ENCODE measurements at regions not wholly inside any gene's neighbourhood (a gene's known extent, or its start where the extent isn't known, plus 50 kb on each side); places are given as distances from the start of the nearest gene placed in this dataset.
"Not testable (repeated sequence)": the region's sequence is repeated elsewhere in the genome, so short reads cannot be mapped to it uniquely, and the experiment has no call there.

- Histone ChIP-seq H3K79me2 (no peaks in the 10 kb centered on the region), H3K4me3 (no peak overlapping the region), H4K20me1 (ENCODE audit: insufficient read depth, poor library complexity, severe bottlenecking) (no peaks in the 10 kb centered on the region), H2AFZ (no peak overlapping the region), H3K4me2 (no peak overlapping the region), H3K9me2 (replicated peaks; ENCODE audit: insufficient read depth) (no peaks in the 10 kb centered on the region), H3K4me1 (ENCODE audit: insufficient read depth) (no peaks in the 10 kb centered on the region), H3K27me3 (no peaks in the 10 kb centered on the region), H3K36me3 (replicated peaks; ENCODE audit: insufficient read depth, low read depth) (no peaks in the 10 kb centered on the region), H3K27ac (no peak overlapping the region), H3K9me3 (ENCODE audit: low read depth) (no peaks in the 10 kb centered on the region)
- no peak for TF ChIP-seq EZH2phosphoT487 (IDR thresholded peaks at IDR 0.05; ENCODE audit: low read depth, severe bottlenecking, unreplicated experiment)
- TF ChIP-seq CTCF (IDR thresholded peaks at IDR 0.05; ENCODE audit: poor library complexity) = no peak
- TF ChIP-seq EZH2 (IDR thresholded peaks at IDR 0.05; ENCODE audit: borderline replicate concordance) = no peak
- WGBS (ENCODE audit: low lambda C conversion rate, missing lambda C conversion rate) = 88% methylated on average over 4 of the region's 4 CpGs
- DNase-seq (ENCODE audit: low spot score) = no peak
Observed at GRCh38 chr5:58314356-58315210, 145.3 kb downstream of the PLK2 start.

DNA sequence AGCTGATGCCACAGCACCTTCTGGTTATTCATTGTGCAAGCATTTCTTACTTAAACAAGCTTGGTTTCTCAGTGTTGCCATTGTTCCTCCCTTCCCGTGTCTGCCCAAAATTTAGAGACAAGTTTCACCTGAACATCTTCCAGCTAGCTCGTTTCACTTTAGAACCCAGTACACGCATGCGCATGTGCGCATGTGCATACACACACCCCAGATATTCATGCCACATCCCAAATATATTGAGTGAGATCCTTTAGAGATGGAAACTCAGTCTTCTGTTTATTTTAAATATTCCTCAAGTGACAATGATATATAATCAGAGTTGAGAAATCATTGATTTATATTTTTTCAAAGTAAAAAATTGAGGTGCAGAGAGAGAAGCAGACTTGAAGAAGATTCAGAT is 147.6 kb downstream of the PLK2 start:
- Histone ChIP-seq H3K4me3 (no peak overlapping the region), H3K27me3 (no peaks in the 10 kb centered on the region), H4K20me1 (ENCODE audit: insufficient read depth, poor library complexity, severe bottlenecking) (no peaks in the 10 kb centered on the region), H3K9me2 (replicated peaks; ENCODE audit: insufficient read depth) (no peaks in the 10 kb centered on the region), H3K9me3 (ENCODE audit: low read depth) (no peaks in the 10 kb centered on the region), H3K27ac (no peak overlapping the region), H3K4me2 (no peak overlapping the region), H3K36me3 (replicated peaks; ENCODE audit: insufficient read depth, low read depth) (no peaks in the 10 kb centered on the region), H3K4me1 (ENCODE audit: insufficient read depth) (no peaks in the 10 kb centered on the region), H2AFZ (no peak overlapping the region), H3K79me2 (no peaks in the 10 kb centered on the region)
- 87% methylated on average over 5 of the region's 5 CpGs for WGBS (ENCODE audit: low lambda C conversion rate, missing lambda C conversion rate)
- DNase-seq (ENCODE audit: low spot score) = no peak
- TF ChIP-seq CTCF (IDR thresholded peaks at IDR 0.05; ENCODE audit: poor library complexity) = no peak
- TF ChIP-seq EZH2phosphoT487 (IDR thresholded peaks at IDR 0.05; ENCODE audit: low read depth, severe bottlenecking, unreplicated experiment) = no peak
- no peak for TF ChIP-seq EZH2 (IDR thresholded peaks at IDR 0.05; ENCODE audit: borderline replicate concordance)

GRCh38 chr5:58311526-58311925 is 148.4 kb downstream of the PLK2 start:
- no peaks in the 10 kb centered on the region for H3K79me2 ChIP-seq
- H3K27me3 ChIP-seq = no peaks in the 10 kb centered on the region
- TF ChIP-seq EZH2 (IDR thresholded peaks at IDR 0.05; ENCODE audit: borderline replicate concordance) (no peak), CTCF (IDR thresholded peaks at IDR 0.05; ENCODE audit: poor library complexity) (no peak), EZH2phosphoT487 (IDR thresholded peaks at IDR 0.05; ENCODE audit: low read depth, severe bottlenecking, unreplicated experiment) (no peak)
- no peaks in the 10 kb centered on the region for H4K20me1 ChIP-seq (ENCODE audit: insufficient read depth, poor library complexity, severe bottlenecking)
- H3K4me2 ChIP-seq = no peak overlapping the region
- no peaks in the 10 kb centered on the region for H3K9me3 ChIP-seq (ENCODE audit: low read depth)
- no peak overlapping the region for H3K27ac ChIP-seq
- 90% methylated on average over 3 of the region's 3 CpGs for WGBS (ENCODE audit: low lambda C conversion rate, missing lambda C conversion rate)
- no peaks in the 10 kb centered on the region for H3K9me2 ChIP-seq (replicated peaks; ENCODE audit: insufficient read depth)
- no peak for DNase-seq (ENCODE audit: low spot score)
- H3K4me1 ChIP-seq (ENCODE audit: insufficient read depth) = no peaks in the 10 kb centered on the region
- no peaks in the 10 kb centered on the region for H3K36me3 ChIP-seq (replicated peaks; ENCODE audit: insufficient read depth, low read depth)
- H3K4me3 ChIP-seq = no peak overlapping the region
- H2AFZ ChIP-seq = no peak overlapping the region

DNA sequence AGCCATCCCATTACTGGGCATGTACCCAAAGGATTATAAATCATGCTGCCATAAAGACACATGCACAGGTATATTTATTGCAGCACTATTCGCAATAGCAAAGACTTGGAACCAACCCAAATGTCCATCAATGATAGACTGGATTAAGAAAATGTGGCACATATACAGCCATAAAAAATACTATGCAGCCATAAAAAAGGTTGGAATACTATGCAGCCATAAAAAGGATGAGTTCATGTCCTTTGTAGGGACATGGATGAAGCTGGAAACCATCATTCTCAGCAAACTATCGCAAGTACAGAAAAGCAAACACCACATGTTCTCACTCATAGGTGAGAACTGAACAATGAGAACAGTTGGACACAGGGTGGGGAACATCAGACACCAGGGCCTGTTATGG is 151.5 kb downstream of the PLK2 start:
- H2AFZ ChIP-seq; H3K27ac ChIP-seq; H3K4me1 ChIP-seq (ENCODE audit: insufficient read depth); H3K4me3 ChIP-seq; H3K36me3 ChIP-seq (replicated peaks; ENCODE audit: insufficient read depth, low read depth); DNase-seq (ENCODE audit: low spot score); H3K79me2 ChIP-seq; H3K9me3 ChIP-seq (ENCODE audit: low read depth); H3K9me2 ChIP-seq (replicated peaks; ENCODE audit: insufficient read depth); H3K27me3 ChIP-seq; H4K20me1 ChIP-seq (ENCODE audit: insufficient read depth, poor library complexity, severe bottlenecking); H3K4me2 ChIP-seq: not testable (repeated sequence)
- WGBS (ENCODE audit: low lambda C conversion rate, missing lambda C conversion rate) = 96% methylated on average over 2 of the region's 2 CpGs

Measured in hepatocyte (in vitro differentiated cells).